ENCODE measurements at regions not wholly inside any gene's neighbourhood (a gene's known extent, or its start where the extent isn't known, plus 50 kb on each side); places are given as distances from the start of the nearest gene placed in this dataset.

DNA sequence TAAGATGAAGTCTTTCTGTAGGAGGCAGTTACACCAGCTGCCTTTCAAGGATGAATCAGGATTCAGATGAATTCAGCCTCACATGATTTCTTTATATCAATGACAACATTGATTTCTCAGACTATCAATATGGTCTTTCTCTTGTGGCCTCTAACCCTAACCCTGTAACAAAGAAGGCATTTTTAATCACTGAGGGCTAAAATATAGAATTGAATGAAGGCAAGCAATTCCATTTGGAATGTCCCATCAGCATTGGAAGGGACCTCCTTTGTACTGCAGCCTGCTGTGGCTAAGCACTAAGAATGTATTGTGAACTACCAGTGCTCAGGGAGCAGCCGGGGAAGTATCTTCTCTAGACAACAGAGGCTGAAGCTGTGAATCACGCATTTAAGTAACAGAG lies 90.6 kb upstream of the FRMD6 start:
- TF ChIP-seq, protein P1, sequence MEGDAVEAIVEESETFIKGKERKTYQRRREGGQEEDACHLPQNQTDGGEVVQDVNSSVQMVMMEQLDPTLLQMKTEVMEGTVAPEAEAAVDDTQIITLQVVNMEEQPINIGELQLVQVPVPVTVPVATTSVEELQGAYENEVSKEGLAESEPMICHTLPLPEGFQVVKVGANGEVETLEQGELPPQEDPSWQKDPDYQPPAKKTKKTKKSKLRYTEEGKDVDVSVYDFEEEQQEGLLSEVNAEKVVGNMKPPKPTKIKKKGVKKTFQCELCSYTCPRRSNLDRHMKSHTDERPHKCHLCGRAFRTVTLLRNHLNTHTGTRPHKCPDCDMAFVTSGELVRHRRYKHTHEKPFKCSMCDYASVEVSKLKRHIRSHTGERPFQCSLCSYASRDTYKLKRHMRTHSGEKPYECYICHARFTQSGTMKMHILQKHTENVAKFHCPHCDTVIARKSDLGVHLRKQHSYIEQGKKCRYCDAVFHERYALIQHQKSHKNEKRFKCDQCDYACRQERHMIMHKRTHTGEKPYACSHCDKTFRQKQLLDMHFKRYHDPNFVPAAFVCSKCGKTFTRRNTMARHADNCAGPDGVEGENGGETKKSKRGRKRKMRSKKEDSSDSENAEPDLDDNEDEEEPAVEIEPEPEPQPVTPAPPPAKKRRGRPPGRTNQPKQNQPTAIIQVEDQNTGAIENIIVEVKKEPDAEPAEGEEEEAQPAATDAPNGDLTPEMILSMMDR (IDR thresholded peaks at IDR 0.05): no peak
- TF ChIP-seq EP300 (IDR thresholded peaks at IDR 0.05): no peak
- no peak for TF ChIP-seq POLR2A (IDR thresholded peaks at IDR 0.05)
